Cardiac fibroblast (primary cell): ENCODE measurements at regions not wholly inside any gene's neighbourhood (a gene's known extent, or its start where the extent isn't known, plus 50 kb on each side); places are given as distances from the start of the nearest gene placed in this dataset.

Experiments used
- DNase-seq, 2 donors: peaks; one replicate each; pipeline versions ENCODE4 v3.0.0 to v3.0.0-alpha.2; 2010; ENCODE audit warnings: low read depth in 2 of 2
- H3K4me3 ChIP-seq, 2 donors: replicated peaks in 1 of 2; 1 replicate in 1 of 2; 2 replicates in 1 of 2; pipeline ENCODE4 v1.5.1; 2011; ENCODE audit warnings: low read depth in 2 of 2, low read length in 2 of 2, mild to moderate bottlenecking in 2 of 2, moderate library complexity in 1 of 2
- CTCF ChIP-seq: IDR thresholded peaks from one replicate; pipeline ENCODE4 v1.5.1; 2011; ENCODE audit warnings: low read depth, mild to moderate bottlenecking, low read length, inconsistent platforms

- TF ChIP-seq CTCF, result no peak
- no peak overlapping the region for H3K4me3 ChIP-seq
- DNase-seq, result no peak
Measured at GRCh38 chr13:69008499-69008898, 1099.1 kb upstream of the ATXN8OS start.

- DNase-seq, result no peak
- TF ChIP-seq CTCF, result no peak
- H3K4me3 ChIP-seq, result no peak overlapping the region
Measured at GRCh38 chr13:68998056-68998455, 1109.6 kb upstream of the ATXN8OS start.

- TF ChIP-seq CTCF, result no peak
- no peak for DNase-seq
Measured at GRCh38 chr13:68996668-68997025, 1111.0 kb upstream of the ATXN8OS start.

GRCh38 chr13:68995972-68996667 lies 1111.5 kb upstream of the ATXN8OS start:
- no peak for DNase-seq
- H3K4me3 ChIP-seq, result no peak overlapping the region
- no peak for TF ChIP-seq CTCF

More at GRCh38 chr13:68996668-68997025, 1111.0 kb upstream of the ATXN8OS start:
- H3K4me3 ChIP-seq, result no peak overlapping the region

- H3K4me3 ChIP-seq, result no peak overlapping the region
- TF ChIP-seq CTCF, result no peak
- no peak for DNase-seq
Measured at GRCh38 chr13:68993154-68993553, 1114.5 kb upstream of the ATXN8OS start.

- H3K4me3 ChIP-seq, result no peak overlapping the region
- TF ChIP-seq CTCF, result no peak
- DNase-seq, result no peak
Measured at GRCh38 chr13:68988176-68988575, 1119.5 kb upstream of the ATXN8OS start.

GRCh38 chr13:68987585-68987984 lies 1120.0 kb upstream of the ATXN8OS start:
- DNase-seq, result no peak
- H3K4me3 ChIP-seq, result no peak overlapping the region
- TF ChIP-seq CTCF, result no peak
